ENCODE measurements at regions not wholly inside any gene's neighbourhood (a gene's known extent, or its start where the extent isn't known, plus 50 kb on each side); places are given as distances from the start of the nearest gene placed in this dataset.
A peak's percentile ranks its signal among the peaks of the same experiment; 100 is the strongest.

DNA sequence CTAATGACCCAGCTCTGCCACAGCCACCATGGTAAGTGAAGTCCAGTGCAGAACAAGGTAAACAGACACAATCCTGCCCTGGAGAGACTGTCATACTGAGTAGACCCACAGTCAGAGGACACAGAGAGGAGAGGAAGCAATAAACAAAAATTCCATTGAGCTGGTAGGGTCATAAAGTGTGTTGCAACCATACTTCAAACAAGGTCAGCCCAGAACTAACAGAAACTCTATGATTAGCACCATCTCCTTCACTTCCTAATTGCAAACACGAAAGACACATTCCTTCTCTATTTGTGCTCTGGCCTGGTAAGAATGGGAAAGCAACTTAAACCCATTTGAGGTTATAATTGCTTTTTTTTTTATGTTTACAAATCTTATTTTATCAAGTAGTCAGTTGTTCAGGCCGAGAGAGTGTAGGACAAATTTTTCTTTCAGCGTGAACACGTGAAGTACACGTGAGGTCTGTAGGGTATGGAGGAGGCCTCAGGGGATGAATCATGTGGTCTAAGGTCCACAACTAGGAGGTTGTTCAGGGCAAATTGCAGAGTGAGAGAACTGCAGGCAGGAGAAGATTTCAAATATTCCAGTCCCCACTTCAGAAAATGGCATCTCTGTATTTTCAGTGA lies 71.4 kb upstream of the GLS start:
- DNase-seq (ENCODE audit: low read depth), result no peak

DNA sequence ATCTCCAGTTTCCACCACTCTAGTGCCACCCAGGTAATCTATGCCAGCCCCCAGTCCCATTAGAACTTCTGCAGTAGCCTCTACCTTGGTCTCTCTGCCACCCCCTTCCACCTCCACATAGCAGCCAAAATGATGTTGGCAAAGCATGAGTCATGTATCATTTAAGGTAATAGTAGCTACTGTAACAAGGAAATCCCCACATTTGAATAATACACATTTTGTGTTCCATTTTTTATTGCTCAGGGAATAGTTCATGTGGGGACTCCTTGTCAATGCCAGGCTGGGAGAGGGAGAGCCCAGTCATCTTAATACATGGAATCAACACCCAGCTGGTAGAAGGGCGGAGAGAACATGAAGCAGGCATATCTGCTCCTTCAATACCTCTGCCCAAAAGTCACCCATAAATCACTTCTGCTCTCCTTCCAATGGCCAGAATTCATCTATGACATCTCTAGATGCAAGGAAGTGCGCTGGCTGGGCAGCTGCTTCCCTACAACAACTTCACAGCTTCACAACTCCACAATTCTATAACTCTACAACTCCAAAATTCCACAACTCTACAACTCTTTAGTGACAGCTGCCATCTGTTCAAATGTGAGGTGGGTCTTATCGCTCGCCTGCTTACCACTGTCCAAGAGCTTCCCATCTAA lies 70.6 kb upstream of the GLS start:
- no peak for DNase-seq (ENCODE audit: low read depth)

- no peak for DNase-seq (ENCODE audit: low read depth)
Measured at GRCh38 chr2:190810981-190811587, 69.5 kb upstream of the GLS start.

GRCh38 chr2:190811811-190812210 lies 68.8 kb upstream of the GLS start:
- DNase-seq (ENCODE audit: low read depth), result no peak

GRCh38 chr2:190812506-190813294 lies 67.9 kb upstream of the GLS start:
- DNase-seq (ENCODE audit: low read depth), result no peak

DNA sequence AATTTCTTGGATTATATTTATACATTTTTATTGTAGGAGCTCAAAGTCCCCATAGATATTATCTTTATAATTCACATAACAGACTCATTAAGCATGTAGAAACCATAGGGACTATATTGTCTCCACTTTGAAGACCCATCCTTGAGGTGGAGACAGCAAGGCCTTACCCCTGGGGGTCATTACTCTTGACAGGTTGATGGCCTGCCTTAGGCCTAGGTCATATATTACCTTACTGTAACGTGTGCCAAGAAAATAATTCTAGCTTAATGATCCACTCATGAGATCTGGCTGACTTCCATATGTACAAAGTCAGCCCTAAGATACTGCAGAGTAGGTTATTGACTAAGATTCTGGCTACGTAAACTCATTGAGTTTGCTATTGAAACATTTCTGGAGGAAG lies 65.4 kb upstream of the GLS start:
- DNase-seq (ENCODE audit: low read depth), result no peak

GRCh38 chr2:190817082-190817481 lies 63.5 kb upstream of the GLS start:
- DNase-seq (ENCODE audit: low read depth), result no peak

DNA sequence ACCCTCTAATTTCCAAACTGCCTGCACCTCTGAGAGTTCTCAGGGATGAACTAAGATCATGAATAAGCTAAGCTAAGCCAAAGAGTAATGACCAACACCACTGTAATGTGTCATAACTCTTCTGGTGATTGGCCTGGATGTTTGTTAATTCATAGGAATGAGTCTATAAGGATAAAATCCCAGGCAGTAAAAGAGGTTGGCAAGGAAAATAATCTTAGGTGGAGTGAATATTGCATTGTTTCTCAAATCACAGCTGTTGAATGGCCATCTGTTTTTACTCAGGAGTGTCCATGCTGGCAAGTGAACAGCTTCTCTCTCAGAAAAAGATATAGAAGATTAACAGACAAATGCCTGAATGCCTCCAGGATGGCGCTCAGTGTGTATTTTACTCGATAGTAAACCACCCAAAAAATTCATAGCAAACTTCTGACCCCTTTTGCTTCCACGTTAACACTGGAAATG lies 60.8 kb upstream of the GLS start:
- peak; percentile 83 for DNase-seq (ENCODE audit: low read depth)

DNA sequence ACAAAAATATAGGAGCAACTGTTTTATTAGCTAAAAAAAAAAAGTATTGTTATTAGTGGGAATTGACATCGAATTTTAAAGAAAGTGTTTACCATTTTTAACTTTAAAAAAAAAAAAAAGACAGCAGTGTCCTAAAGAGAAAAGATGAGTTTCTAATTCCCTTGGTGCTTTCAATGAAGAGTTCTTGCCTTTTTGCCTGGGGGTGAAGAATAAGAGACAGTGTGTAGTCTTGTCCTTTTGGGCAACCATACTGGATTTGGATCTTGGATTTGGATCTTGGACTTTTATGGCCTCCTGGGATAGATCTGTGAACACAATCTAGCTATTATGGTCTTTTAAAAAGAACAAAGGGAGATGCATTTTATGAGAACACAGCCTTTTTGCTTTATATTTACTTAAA lies 60.2 kb upstream of the GLS start:
- no peak for DNase-seq (ENCODE audit: low read depth)

GRCh38 chr2:190822043-190822442 lies 58.6 kb upstream of the GLS start:
- no peak for DNase-seq (ENCODE audit: low read depth)

DNA sequence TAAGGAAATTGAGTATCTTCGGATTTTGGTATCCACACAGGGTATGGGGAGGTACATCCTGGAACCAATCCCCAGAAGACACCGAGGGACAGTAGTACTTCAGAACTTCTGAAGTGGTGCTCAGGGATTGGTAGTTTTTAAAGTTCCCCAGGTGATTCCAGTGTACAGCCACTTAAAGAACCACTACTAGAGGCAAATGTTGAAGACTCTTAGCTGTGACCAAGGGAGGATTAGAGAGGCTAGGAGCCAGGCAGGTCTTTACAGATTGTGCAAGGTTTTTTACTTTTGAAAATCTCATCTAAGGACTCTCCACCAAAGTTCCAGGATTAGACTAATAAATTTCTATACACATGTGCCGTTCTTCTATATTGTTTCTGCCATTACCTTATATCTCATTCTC lies 52.9 kb upstream of the GLS start:
- DNase-seq (ENCODE audit: low read depth), result no peak

DNA sequence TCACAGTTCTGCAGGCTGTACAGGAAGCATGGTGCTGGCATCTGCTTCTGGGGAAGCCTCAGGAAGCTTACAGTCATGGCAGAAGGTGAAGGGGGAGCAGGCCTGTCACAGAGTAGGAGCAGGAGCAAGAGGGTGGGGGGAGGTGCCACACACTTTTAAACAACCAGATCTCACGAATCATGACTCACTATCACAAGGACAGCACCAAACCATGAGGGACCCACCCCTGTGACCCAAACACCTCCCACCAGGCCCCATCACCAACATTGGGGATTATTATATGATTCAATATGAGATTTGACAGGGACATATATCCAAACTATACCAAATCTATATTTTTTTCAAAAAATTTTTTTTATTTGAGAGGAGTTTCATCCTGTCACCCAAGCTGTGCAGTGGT lies 51.0 kb upstream of the GLS start:
- no peak for DNase-seq (ENCODE audit: low read depth)
